ENCODE measurements at regions not wholly inside any gene's neighbourhood (a gene's known extent, or its start where the extent isn't known, plus 50 kb on each side); places are given as distances from the start of the nearest gene placed in this dataset.
A peak's percentile ranks its signal among the peaks of the same experiment; 100 is the strongest.
"Not testable (repeated sequence)": the region's sequence is repeated elsewhere in the genome, so short reads cannot be mapped to it uniquely, and the experiment has no call there.

- no peak for DNase-seq
These were observed 80.8 kb upstream of the SLC8A3 start for GRCh38 chr14:70269582-70269981.

GRCh38 chr14:70268760-70269159 lies 80.0 kb upstream of the SLC8A3 start:
- no peak for DNase-seq

GRCh38 chr14:70266157-70266556 lies 77.4 kb upstream of the SLC8A3 start:
- DNase-seq: no peak

- no peak for DNase-seq
These were observed 76.7 kb upstream of the SLC8A3 start for GRCh38 chr14:70265422-70265821.

- DNase-seq: no peak
These were observed 70.7 kb upstream of the SLC8A3 start for GRCh38 chr14:70259420-70259819.

- DNase-seq: no peak
These were observed 68.8 kb upstream of the SLC8A3 start for GRCh38 chr14:70257526-70257925.

- DNase-seq: no peak
These were observed 67.8 kb upstream of the SLC8A3 start for GRCh38 chr14:70256601-70257000.

- DNase-seq: peak; percentile 3
These were observed 66.6 kb upstream of the SLC8A3 start for GRCh38 chr14:70255071-70256057.

GRCh38 chr14:70254476-70254961 lies 65.8 kb upstream of the SLC8A3 start:
- peak; percentile 21 for DNase-seq

GRCh38 chr14:70253547-70253946 lies 64.8 kb upstream of the SLC8A3 start:
- not testable (repeated sequence) for DNase-seq

- DNase-seq: no peak
These were observed 56.3 kb upstream of the SLC8A3 start for GRCh38 chr14:70245026-70245425.

GRCh38 chr14:70239802-70240201 lies 51.1 kb upstream of the SLC8A3 start:
- no peak for DNase-seq

GRCh38 chr14:70238635-70239034 lies 49.9 kb upstream of the SLC8A3 start:
- not testable (repeated sequence) for DNase-seq
